IPS-18a (cell line): ENCODE measurements at regions not wholly inside any gene's neighbourhood (a gene's known extent, or its start where the extent isn't known, plus 50 kb on each side); places are given as distances from the start of the nearest gene placed in this dataset.
"Not testable (repeated sequence)": the region's sequence is repeated elsewhere in the genome, so short reads cannot be mapped to it uniquely, and the experiment has no call there.

Experiments
- H3K27ac ChIP-seq: one replicate; pipeline ENCODE4 v1.5.1; 2013; ENCODE audit warnings: low read length
- H3K27me3 ChIP-seq: one replicate; pipeline ENCODE4 v1.6.1; 2013; ENCODE audit warnings: mild to moderate bottlenecking, low read length; ENCODE audit not compliant: control insufficient read depth, insufficient read depth
- H3K36me3 ChIP-seq: one replicate; pipeline ENCODE4 v1.6.1; 2013; ENCODE audit warnings: low read depth, low read length; ENCODE audit not compliant: control insufficient read depth
- H3K4me1 ChIP-seq: one replicate; pipeline ENCODE4 v1.6.1; 2013; ENCODE audit warnings: low read depth, low read length; ENCODE audit not compliant: control insufficient read depth
- H3K4me3 ChIP-seq: one replicate; pipeline ENCODE4 v1.5.1; 2013; ENCODE audit warnings: low read length
- H3K9ac ChIP-seq: one replicate; pipeline ENCODE4 v1.6.1; 2013; ENCODE audit warnings: mild to moderate bottlenecking, low read length, moderate library complexity
- H3K9me3 ChIP-seq: one replicate; pipeline ENCODE4 v1.6.1; 2013; ENCODE audit warnings: low read depth, low read length; ENCODE audit not compliant: control insufficient read depth

- H3K9me3 ChIP-seq = no peaks in the 10 kb centered on the region
- no peaks in the 10 kb centered on the region for H3K27me3 ChIP-seq
- no peak overlapping the region for H3K9ac ChIP-seq
- no peak overlapping the region for H3K4me3 ChIP-seq
- no peak overlapping the region for H3K27ac ChIP-seq
- no peaks in the 10 kb centered on the region for H3K4me1 ChIP-seq
- no peaks in the 10 kb centered on the region for H3K36me3 ChIP-seq
Observed at GRCh38 chr2:144905956-144906355, 386.0 kb upstream of the ZEB2 start.

- no peak overlapping the region for H3K27ac ChIP-seq
- H3K36me3 ChIP-seq = no peaks in the 10 kb centered on the region
- no peaks in the 10 kb centered on the region for H3K27me3 ChIP-seq
- no peak overlapping the region for H3K4me3 ChIP-seq
- H3K4me1 ChIP-seq = no peaks in the 10 kb centered on the region
- H3K9ac ChIP-seq = no peak overlapping the region
- no peaks in the 10 kb centered on the region for H3K9me3 ChIP-seq
Observed at GRCh38 chr2:144904612-144905011, 384.7 kb upstream of the ZEB2 start.

- H3K9ac ChIP-seq = not testable (repeated sequence)
Observed at GRCh38 chr2:144903045-144903444, 383.1 kb upstream of the ZEB2 start.

GRCh38 chr2:144901386-144901785, 381.5 kb upstream of the ZEB2 start:
- not testable (repeated sequence) for H3K4me1 ChIP-seq, H3K36me3 ChIP-seq, H3K27ac ChIP-seq, H3K9me3 ChIP-seq, H3K27me3 ChIP-seq, H3K4me3 ChIP-seq, H3K9ac ChIP-seq

More at GRCh38 chr2:144903045-144903444, 383.1 kb upstream of the ZEB2 start:
- H3K4me1 ChIP-seq, H3K4me3 ChIP-seq, H3K27ac ChIP-seq, H3K27me3 ChIP-seq, H3K9me3 ChIP-seq, H3K36me3 ChIP-seq: not testable (repeated sequence)

GRCh38 chr2:144896341-144896740, 376.4 kb upstream of the ZEB2 start:
- H3K27ac ChIP-seq = no peak overlapping the region
- no peaks in the 10 kb centered on the region for H3K36me3 ChIP-seq
- no peaks in the 10 kb centered on the region for H3K9me3 ChIP-seq
- H3K9ac ChIP-seq = no peak overlapping the region
- no peak overlapping the region for H3K4me3 ChIP-seq
- no peaks in the 10 kb centered on the region for H3K27me3 ChIP-seq
- peaks cover 23% of the 10 kb centered on the region for H3K4me1 ChIP-seq

GRCh38 chr2:144894612-144895599, 375.0 kb upstream of the ZEB2 start:
- Histone ChIP-seq H3K27ac (peak overlapping the region; percentile 15), H3K4me3 (peak overlapping the region; percentile 42), H3K36me3 (no peaks in the 10 kb centered on the region), H3K9me3 (no peaks in the 10 kb centered on the region), H3K4me1 (peaks cover 23% of the 10 kb centered on the region), H3K9ac (no peak overlapping the region), H3K27me3 (no peaks in the 10 kb centered on the region)

GRCh38 chr2:144893464-144893863, 373.5 kb upstream of the ZEB2 start:
- Histone ChIP-seq H3K9ac (no peak overlapping the region), H3K27ac (no peak overlapping the region), H3K27me3 (no peaks in the 10 kb centered on the region), H3K9me3 (no peaks in the 10 kb centered on the region), H3K36me3 (no peaks in the 10 kb centered on the region), H3K4me3 (no peak overlapping the region), H3K4me1 (peaks cover 23% of the 10 kb centered on the region)

- no peaks in the 10 kb centered on the region for H3K9me3 ChIP-seq
Observed at GRCh38 chr2:144890828-144891227, 370.9 kb upstream of the ZEB2 start.

GRCh38 chr2:144889348-144889747, 369.4 kb upstream of the ZEB2 start:
- Histone ChIP-seq H3K4me3 (no peak overlapping the region), H3K36me3 (no peaks in the 10 kb centered on the region), H3K9ac (no peak overlapping the region), H3K4me1 (peaks cover 2% of the 10 kb centered on the region), H3K27me3 (no peaks in the 10 kb centered on the region), H3K27ac (no peak overlapping the region), H3K9me3 (no peaks in the 10 kb centered on the region)

More at GRCh38 chr2:144890828-144891227, 370.9 kb upstream of the ZEB2 start:
- H3K4me1 ChIP-seq = peaks cover 15% of the 10 kb centered on the region
- no peak overlapping the region for H3K9ac ChIP-seq
- H3K27me3 ChIP-seq = no peaks in the 10 kb centered on the region
- no peaks in the 10 kb centered on the region for H3K36me3 ChIP-seq
- H3K4me3 ChIP-seq = no peak overlapping the region
- H3K27ac ChIP-seq = no peak overlapping the region

GRCh38 chr2:144886862-144887261, 366.9 kb upstream of the ZEB2 start:
- no peaks in the 10 kb centered on the region for H3K9me3 ChIP-seq
- no peaks in the 10 kb centered on the region for H3K4me1 ChIP-seq
- H3K27ac ChIP-seq = no peak overlapping the region
- H3K4me3 ChIP-seq = no peak overlapping the region
- H3K27me3 ChIP-seq = no peaks in the 10 kb centered on the region
- H3K36me3 ChIP-seq = no peaks in the 10 kb centered on the region
- H3K9ac ChIP-seq = no peak overlapping the region

- Histone ChIP-seq H3K4me1 (peaks cover 11% of the 10 kb centered on the region), H3K9ac (no peak overlapping the region), H3K36me3 (no peaks in the 10 kb centered on the region), H3K27ac (no peak overlapping the region), H3K9me3 (no peaks in the 10 kb centered on the region), H3K27me3 (no peaks in the 10 kb centered on the region), H3K4me3 (no peak overlapping the region)
Observed at GRCh38 chr2:144877893-144878292, 358.0 kb upstream of the ZEB2 start.

GRCh38 chr2:144876013-144876412, 356.1 kb upstream of the ZEB2 start:
- Histone ChIP-seq H3K27me3 (no peaks in the 10 kb centered on the region), H3K36me3 (no peaks in the 10 kb centered on the region), H3K4me1 (peaks cover 11% of the 10 kb centered on the region), H3K9me3 (no peaks in the 10 kb centered on the region), H3K27ac (no peak overlapping the region), H3K4me3 (no peak overlapping the region), H3K9ac (no peak overlapping the region)
